Right renal pelvis (tissue), 4 donors: ENCODE measurements at regions not wholly inside any gene's neighbourhood (a gene's known extent, or its start where the extent isn't known, plus 50 kb on each side); places are given as distances from the start of the nearest gene placed in this dataset.

Experiments used
- DNase-seq, 4 donors: peaks; one replicate each; pipeline ENCODE4 v3.0.0-alpha.2; 2013; ENCODE audit warnings: low read depth in 4 of 4, low spot score in 3 of 4, missing footprints in 1 of 4

GRCh38 chr7:130894146-130894908 lies 160.3 kb upstream of the KLF14 start:
- no peak for DNase-seq

- no peak for DNase-seq
Observed at GRCh38 chr7:130894909-130895750, 161.1 kb upstream of the KLF14 start.

- no peak for DNase-seq
Observed at GRCh38 chr7:130896051-130896881, 162.3 kb upstream of the KLF14 start.

DNA sequence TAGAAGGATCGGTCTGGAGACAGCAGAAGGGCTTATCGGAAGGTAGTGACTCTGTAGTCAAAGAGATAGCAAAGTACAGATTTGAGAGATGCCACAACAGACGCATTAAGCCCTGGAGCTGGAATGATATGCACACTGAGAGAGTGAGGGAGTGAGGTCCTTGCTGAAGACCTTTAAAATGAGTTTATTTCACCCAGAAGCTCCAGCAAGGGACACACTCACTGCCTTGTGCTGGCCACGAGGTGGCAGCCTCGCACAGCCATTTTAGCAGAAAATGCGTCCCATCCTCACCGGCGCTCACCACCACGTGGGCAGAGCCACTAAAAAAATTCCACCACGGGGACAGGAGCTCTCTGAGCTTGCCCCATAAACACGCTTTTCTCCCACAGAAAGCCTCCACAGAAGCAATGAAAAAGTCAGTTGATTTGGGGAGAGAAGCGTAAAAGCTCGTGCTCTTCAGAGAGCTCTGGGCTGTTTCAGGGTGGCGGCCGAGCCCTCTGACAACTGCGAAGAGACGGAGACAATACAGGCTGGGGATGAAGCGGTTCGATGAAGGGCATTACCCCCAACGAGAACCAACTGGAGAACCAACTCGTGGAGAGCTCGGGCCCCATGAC lies 163.0 kb upstream of the KLF14 start:
- DNase-seq: peak in 2 of 4 donors; percentile 49 to 71

DNA sequence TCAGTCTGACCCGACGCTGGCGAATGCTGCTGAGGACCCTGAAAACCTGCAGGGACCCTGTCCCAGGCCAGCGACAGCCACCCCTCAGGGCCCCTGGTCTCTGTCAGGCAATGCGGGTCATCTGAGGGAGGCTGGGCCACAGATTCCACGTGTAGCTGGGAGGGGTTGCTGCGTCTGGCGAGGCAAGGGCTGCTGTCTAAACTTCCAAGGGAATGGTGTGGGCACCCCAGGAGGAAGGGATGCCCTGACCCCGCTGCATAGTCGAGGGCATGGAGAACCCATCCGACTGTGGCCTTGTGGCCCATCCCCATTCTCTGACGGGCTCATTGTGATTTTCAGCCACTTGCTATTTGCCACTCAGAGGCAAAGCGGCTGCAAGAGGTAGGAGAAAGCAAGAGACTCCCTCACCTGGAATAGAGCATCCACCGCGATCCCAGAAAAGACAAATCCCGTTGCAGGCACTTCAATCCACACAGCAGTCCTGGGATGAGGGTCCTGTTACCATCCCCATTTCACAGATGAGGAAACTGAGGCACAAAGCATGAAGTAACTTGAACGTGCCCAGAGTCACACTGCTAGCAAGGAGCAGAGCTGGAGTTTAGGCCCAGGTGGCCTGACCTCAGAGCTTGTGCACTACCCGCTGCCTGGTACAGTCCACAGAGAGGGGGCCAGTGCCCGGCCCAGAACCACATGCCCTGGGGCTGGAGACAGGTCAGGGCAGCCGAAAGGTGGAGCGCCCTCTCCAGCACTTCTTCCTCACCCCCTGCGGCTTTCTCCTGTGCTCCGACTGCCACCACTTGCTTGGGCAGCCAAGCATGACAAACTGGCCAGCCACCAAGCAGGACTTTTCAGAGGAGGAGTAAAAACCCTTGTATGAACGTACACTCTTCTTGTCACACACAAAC lies 163.8 kb upstream of the KLF14 start:
- DNase-seq: no peak

GRCh38 chr7:130899071-130899560 lies 165.1 kb upstream of the KLF14 start:
- DNase-seq: no peak

- DNase-seq: no peak
Observed at GRCh38 chr7:130899638-130900401, 165.8 kb upstream of the KLF14 start.

DNA sequence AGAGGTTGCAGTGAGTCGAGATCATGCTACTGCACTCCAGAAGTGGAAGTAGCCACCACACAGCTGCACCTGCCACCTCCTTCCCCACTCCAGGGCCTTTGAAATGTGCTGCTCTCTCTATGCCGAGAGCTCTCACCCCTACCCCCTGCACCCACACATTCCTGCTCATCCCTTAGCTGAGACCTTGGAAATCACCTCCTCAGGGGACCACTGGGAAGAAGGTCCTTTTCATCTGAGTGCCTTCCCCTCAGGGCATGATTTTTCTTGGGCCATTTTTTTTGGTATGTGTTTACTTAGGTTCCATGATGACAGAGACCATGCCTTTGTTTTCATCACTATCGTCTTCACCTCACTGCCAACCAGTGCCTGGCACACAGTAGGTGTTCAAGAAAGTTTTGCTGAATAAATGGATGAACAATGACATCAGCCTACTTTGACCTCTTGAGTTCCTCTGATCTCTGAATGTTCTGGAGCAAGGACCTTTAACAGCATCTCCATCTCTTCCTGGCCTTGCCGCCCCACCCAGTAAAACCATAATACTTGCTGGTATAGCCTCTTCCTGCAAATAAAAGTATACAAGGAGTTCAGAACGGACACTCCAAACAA lies 166.6 kb upstream of the KLF14 start:
- DNase-seq: no peak

GRCh38 chr7:130901209-130901783 lies 167.3 kb upstream of the KLF14 start:
- DNase-seq: no peak

DNA sequence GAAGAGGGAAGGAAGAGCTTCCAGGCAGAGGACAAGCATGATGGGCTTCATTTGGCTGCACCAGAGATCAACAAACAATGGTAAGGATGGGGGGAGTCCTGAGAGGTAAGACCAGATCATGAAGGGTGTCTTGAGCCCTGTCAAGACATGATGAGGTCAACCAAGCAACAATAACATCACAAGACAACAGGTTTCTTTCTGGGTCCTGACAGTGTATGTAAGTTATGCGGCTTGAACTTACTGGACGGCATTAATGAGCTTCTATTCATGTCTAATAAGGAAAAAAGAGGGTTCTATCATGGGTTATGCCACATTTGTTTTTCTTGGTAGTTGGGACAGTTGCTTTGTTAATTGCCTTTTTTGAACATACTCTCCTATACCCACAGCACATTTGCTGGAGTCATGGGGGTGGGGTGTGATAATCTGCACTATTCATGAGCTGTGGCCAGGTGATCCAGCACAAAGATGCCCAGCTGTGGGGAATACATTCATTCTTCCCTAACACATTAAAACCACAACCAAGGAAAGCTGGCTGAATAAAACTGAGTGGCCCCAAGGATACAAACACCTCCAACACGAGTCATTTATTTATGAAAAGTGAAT lies 168.8 kb upstream of the KLF14 start:
- no peak for DNase-seq

- no peak for DNase-seq
Observed at GRCh38 chr7:130903358-130903974, 169.5 kb upstream of the KLF14 start.

DNA sequence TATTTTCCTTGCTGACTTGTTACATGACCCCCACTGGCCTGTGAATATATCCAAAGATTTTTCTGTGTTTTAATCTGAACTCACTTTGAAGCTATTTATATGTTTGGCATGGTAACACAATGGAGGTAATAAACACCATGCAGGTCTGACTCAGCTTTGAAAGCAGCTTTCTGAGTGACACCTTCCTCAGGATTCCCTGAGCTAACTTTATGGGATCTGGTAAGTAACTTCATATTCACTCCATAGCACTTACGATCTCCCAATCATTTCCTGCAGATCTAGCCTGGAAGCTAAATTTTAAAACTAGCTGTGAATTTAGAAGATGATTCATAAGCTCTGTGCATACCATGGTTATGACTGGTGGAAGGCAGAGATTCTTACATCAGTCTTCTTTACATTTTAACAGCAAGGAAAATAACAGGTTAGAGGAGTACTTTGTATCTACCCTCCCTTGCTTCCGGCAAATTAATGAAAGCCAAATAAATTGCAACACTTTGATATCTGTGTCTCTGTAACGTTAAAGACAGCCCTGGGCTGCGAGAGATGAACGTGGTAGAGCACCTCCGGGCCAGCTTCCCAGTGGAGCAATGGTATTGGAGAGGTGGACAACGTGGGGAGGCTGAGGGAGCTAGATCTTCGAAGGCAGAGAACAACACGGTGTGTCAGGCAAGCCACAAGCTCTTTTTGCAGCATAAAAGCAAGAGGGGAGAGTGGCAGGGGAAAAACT lies 170.2 kb upstream of the KLF14 start:
- DNase-seq: no peak

DNA sequence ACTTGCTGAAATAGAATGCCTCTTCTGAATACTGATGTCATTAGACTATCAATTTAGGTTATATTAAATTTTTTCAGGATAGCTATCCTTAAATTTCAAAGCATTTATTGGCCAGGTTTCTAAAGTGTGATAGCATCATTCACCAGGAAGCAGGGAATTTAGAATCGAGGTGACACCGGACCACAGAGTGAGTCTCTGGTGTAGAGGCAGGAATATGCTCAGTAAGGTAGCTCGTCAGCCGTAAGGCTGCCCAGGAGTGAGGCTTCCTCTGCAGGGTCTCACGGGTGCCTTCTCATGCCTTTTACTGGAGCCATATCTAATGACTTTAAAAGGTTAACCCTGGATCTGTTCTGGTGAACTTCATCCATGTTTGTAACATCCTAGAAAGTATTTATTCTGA lies 170.8 kb upstream of the KLF14 start:
- no peak for DNase-seq

DNA sequence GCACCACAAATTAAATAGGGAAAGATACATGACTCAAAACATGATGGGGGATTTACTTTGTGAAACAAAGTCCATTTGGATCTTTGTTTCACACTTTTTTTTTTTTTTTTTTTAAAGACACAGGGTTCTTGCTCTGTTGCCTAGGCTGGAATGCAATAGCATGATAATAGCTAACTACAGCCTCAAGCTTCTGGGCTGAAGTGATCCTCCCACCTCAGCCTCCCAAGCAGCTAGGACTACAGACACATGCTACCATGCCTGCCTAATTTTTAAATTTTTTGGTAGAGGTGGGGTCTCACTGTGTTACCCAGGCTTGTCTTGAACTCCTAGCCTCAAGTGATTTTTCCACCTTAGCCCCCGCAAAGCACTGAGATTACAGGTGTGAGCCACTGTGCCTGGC lies 172.6 kb upstream of the KLF14 start:
- DNase-seq: no peak

DNA sequence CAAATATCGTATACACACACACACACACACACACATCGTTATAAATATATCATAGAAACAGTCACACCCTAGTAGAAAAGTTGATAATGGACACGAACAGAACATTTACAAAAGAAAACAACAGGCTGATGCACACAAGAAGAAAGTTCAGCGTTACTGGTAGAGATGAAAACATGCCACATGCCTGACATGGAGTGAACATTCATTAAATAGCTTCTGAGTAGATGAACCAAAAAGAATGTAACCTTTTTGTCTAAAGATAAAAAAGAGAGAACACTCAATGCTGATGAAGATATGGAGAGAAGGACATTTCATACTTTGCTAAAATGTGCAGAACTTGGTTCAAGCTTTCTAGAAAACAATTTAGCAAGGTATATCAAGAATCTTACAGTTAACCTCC lies 173.4 kb upstream of the KLF14 start:
- no peak for DNase-seq

DNA sequence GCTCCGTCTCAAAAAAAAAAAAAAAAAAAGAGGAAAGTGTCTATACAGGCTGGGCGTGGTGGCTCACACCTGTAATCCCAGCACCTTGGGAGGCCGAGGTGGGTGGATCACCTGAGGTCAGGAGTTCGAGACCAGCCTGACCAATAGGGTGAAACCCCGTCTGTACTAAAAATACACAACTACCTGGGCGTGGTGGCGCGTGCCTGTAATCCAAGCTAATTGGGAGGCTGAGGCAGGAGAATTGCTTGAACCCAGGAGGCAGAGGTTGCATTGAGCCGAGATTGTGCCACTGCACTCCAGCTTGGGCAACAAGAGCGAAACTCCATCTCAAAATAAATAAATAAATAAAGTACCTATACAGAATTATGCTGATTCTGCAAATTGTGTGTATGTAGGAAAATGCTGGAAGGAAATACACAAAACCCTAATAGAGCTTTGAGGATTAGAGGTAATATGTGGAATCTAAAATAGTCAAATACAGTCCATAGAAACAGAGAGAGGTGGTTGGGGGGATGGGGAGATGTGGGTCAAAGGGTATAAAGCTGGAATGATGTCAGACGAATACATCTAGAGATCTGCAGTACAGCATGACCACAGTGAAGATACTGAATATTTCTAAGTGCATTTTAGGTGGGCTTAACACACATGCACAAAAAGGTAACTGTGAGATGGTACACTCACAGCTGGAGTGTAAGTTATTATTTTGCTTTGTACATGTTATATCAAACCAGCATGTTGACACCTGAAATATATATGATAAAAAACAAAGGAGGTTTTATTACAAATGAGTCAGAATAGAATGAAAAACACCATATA lies 174.5 kb upstream of the KLF14 start:
- no peak for DNase-seq
